ENCODE measurements at regions not wholly inside any gene's neighbourhood (a gene's known extent, or its start where the extent isn't known, plus 50 kb on each side); places are given as distances from the start of the nearest gene placed in this dataset.

DNA sequence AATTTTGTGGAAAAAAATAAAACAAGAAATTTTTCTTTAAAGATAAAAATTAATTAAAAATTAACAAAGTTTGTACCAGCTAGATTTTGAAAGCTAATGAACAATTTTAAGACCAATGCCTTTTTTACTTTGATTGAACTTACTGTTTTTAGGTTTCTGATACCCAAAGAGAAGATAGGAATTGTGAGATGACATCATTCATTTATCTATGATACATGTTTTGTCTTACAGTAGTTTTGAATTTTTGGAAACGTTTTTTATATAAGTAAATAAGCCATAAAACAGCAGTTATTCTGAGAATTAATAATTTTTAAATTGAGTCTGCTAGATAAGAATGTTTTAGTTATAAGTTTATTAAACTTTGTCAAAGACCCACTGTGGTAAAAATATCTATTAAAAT is 65.0 kb upstream of the GPR174 start:
- Histone ChIP-seq H3K9me3 (no peaks in the 10 kb centered on the region), H3K36me3 (no peaks in the 10 kb centered on the region), H3K27me3 (no peaks in the 10 kb centered on the region), H3K27ac (no peak overlapping the region), H3K4me3 (no peak overlapping the region), H3K4me1 (no peaks in the 10 kb centered on the region)
- WGBS, 2 donors = 22 to 53% methylated on average over 1 of the region's 1 CpG
- TF ChIP-seq POLR2AphosphoS5 (IDR thresholded peaks at IDR 0.05) (no peak), EP300 (IDR thresholded peaks at IDR 0.05) (no peak), POLR2A (IDR thresholded peaks at IDR 0.05) (no peak)
- TF ChIP-seq, protein P1, sequence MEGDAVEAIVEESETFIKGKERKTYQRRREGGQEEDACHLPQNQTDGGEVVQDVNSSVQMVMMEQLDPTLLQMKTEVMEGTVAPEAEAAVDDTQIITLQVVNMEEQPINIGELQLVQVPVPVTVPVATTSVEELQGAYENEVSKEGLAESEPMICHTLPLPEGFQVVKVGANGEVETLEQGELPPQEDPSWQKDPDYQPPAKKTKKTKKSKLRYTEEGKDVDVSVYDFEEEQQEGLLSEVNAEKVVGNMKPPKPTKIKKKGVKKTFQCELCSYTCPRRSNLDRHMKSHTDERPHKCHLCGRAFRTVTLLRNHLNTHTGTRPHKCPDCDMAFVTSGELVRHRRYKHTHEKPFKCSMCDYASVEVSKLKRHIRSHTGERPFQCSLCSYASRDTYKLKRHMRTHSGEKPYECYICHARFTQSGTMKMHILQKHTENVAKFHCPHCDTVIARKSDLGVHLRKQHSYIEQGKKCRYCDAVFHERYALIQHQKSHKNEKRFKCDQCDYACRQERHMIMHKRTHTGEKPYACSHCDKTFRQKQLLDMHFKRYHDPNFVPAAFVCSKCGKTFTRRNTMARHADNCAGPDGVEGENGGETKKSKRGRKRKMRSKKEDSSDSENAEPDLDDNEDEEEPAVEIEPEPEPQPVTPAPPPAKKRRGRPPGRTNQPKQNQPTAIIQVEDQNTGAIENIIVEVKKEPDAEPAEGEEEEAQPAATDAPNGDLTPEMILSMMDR (IDR thresholded peaks at IDR 0.05) = no peak
- intact Hi-C loops (cut with DNase I) = no loop called here
- no peak for DNase-seq

DNA sequence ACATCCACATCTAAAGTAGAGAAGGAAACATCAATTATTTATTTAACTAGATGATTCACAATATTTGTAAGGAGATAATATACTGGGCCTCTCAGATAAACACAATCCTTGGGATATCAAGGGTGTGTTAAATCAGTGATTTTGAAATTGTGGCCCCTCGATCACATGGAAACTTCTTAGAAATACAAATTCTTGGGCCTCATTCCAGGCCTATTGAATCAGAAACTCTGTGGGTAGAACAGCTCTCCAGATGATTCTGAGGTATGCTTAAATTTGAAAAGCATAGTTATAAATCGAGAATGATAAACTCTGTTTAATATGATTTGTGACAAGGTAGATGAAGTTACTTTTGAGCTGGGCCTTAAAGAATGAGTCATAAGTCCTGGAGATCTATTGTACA is 64.3 kb upstream of the GPR174 start:
- Histone ChIP-seq H3K9me3 (no peaks in the 10 kb centered on the region), H3K27me3 (no peaks in the 10 kb centered on the region), H3K4me1 (no peaks in the 10 kb centered on the region), H3K4me3 (no peak overlapping the region), H3K27ac (no peak overlapping the region), H3K36me3 (no peaks in the 10 kb centered on the region)
- no peak for DNase-seq
- TF ChIP-seq POLR2A (IDR thresholded peaks at IDR 0.05) (no peak), EP300 (IDR thresholded peaks at IDR 0.05) (no peak), POLR2AphosphoS5 (IDR thresholded peaks at IDR 0.05) (no peak)
- TF ChIP-seq, protein P1 (IDR thresholded peaks at IDR 0.05) = no peak
- 77 to 80% methylated on average over 2 of the region's 2 CpGs for WGBS, 2 donors
- intact Hi-C loops (cut with DNase I) = no loop called here

DNA sequence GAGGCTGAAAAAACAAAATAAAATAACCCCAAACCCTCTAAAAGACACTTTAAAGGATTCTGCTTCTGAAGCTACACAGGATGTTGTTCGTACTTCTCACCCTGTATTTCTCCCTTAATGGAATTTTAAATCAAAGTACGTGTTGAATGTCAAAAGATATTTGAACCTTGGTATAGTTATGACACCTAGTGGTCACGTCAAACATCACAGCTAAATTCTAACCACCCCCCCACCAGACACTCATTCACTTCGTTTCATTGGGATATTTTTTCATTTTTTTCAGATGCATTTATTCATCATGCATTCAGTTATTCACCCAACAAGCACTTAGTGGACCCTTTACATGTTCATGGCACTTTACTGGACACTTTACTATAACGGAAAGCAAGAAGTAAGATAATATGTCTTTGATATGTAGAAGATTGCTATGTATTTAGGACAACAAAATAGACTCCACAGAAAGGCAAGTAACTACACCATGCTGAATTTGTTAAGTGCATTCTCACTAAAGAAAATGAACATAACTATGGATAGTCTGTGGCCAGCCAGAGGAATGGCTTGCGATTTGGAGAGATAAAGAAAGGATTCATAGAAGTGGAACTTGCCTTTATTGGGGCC is 62.5 kb upstream of the GPR174 start:
- intact Hi-C loops (cut with DNase I) = no loop called here

DNA sequence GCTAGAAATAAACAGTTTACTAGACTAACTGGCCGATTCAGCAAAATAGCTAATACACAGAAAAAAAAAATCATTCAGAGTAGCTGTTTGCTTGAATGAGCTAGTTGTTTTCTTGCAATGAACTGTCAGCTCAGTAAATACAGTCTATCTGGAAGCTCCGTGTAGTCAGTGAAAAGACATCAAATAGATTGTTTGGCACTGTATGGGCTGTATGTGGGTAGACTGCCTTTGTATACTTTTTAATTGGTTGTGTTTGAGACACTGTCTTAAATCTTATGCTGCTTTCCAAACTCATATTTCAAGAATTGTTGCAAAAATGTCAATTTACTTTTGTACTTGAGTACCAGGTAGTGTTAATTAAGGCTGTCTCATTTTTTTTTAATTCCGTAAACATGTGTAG is 61.6 kb upstream of the GPR174 start:
- DNase-seq = no peak
- no peaks in the 10 kb centered on the region for H3K4me1 ChIP-seq
- no peak overlapping the region for H3K27ac ChIP-seq
- intact Hi-C loops (cut with DNase I) = no loop called here
- H3K27me3 ChIP-seq = no peaks in the 10 kb centered on the region
- H3K36me3 ChIP-seq = no peaks in the 10 kb centered on the region
- TF ChIP-seq EP300 (IDR thresholded peaks at IDR 0.05) (no peak), POLR2A (IDR thresholded peaks at IDR 0.05) (no peak), POLR2AphosphoS5 (IDR thresholded peaks at IDR 0.05) (no peak)
- TF ChIP-seq, protein P1 (IDR thresholded peaks at IDR 0.05) = no peak
- no peak overlapping the region for H3K4me3 ChIP-seq
- H3K9me3 ChIP-seq = no peaks in the 10 kb centered on the region
- WGBS, 2 donors = 42 to 48% methylated on average over 3 of the region's 3 CpGs

More for the DNA sequence above, 62.5 kb upstream of the GPR174 start:
- Histone ChIP-seq H3K4me1 (no peaks in the 10 kb centered on the region), H3K27ac (no peak overlapping the region), H3K4me3 (no peak overlapping the region), H3K27me3 (no peaks in the 10 kb centered on the region), H3K36me3 (no peaks in the 10 kb centered on the region), H3K9me3 (no peaks in the 10 kb centered on the region)
- no peak for DNase-seq
- TF ChIP-seq POLR2A (IDR thresholded peaks at IDR 0.05) (no peak), EP300 (IDR thresholded peaks at IDR 0.05) (no peak)
- TF ChIP-seq, protein P1 (IDR thresholded peaks at IDR 0.05) = peak in 3 of 4 experiments; percentile 21 to 41 (median 25)
- WGBS, 2 donors = 17 to 18% methylated on average over 6 of the region's 6 CpGs

DNA sequence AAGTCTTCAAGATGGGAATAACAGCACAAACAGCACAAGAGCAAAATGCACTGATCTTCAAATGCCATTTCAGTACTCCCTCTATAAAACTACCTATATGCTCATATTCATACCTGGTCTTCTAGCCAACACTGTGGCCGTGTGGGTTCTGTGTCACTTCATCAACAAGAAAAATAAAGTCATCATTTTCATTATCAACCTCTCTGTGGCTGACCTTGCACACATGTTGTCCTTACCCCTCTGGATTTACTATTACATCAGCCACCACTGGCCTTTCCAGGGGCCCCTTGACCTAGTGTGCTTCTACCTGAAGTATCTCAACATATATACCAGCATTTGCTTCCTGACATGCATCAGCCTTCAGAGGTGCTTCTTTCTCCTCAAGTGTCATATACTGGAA is 59.6 kb upstream of the GPR174 start:
- intact Hi-C loops (cut with DNase I) = no loop called here

More for the DNA sequence above, 59.6 kb upstream of the GPR174 start:
- no peaks in the 10 kb centered on the region for H3K27me3 ChIP-seq
- 82 to 86% methylated on average over 1 of the region's 1 CpG for WGBS, 2 donors
- no peak overlapping the region for H3K4me3 ChIP-seq
- no peak for TF ChIP-seq EP300 (IDR thresholded peaks at IDR 0.05)
- TF ChIP-seq POLR2AphosphoS5 (IDR thresholded peaks at IDR 0.05) = no peak
- TF ChIP-seq, protein P1 (IDR thresholded peaks at IDR 0.05) = no peak
- no peak for TF ChIP-seq POLR2A (IDR thresholded peaks at IDR 0.05)
- H3K4me1 ChIP-seq = no peaks in the 10 kb centered on the region
- DNase-seq = no peak
- H3K27ac ChIP-seq = no peak overlapping the region
- no peaks in the 10 kb centered on the region for H3K36me3 ChIP-seq
- no peaks in the 10 kb centered on the region for H3K9me3 ChIP-seq

Measured in sigmoid colon (tissue), 6 donors.